Ecto neural progenitor cell (in vitro differentiated cells): ENCODE measurements at regions not wholly inside any gene's neighbourhood (a gene's known extent, or its start where the extent isn't known, plus 50 kb on each side); places are given as distances from the start of the nearest gene placed in this dataset.
"Not testable (repeated sequence)": the region's sequence is repeated elsewhere in the genome, so short reads cannot be mapped to it uniquely, and the experiment has no call there.

Experiments used
- DNase-seq: peaks from one replicate; pipeline ENCODE4 v3.0.0-alpha.2; 2018; ENCODE audit warnings: low spot score

GRCh38 chr7:3138206-3138605 is 94.5 kb upstream of the CARD11 start:
- DNase-seq, result no peak

GRCh38 chr7:3138997-3139396 is 95.3 kb upstream of the CARD11 start:
- no peak for DNase-seq

GRCh38 chr7:3140834-3141233 is 97.2 kb upstream of the CARD11 start:
- no peak for DNase-seq

- no peak for DNase-seq
Observed at GRCh38 chr7:3141326-3141725, 97.7 kb upstream of the CARD11 start.

- no peak for DNase-seq
Observed at GRCh38 chr7:3143869-3144775, 100.5 kb upstream of the CARD11 start.

- DNase-seq, result not testable (repeated sequence)
Observed at GRCh38 chr7:3144776-3145125, 101.1 kb upstream of the CARD11 start.

GRCh38 chr7:3146571-3147226 is 103.0 kb upstream of the CARD11 start:
- no peak for DNase-seq

GRCh38 chr7:3148471-3148870 is 104.8 kb upstream of the CARD11 start:
- not testable (repeated sequence) for DNase-seq

GRCh38 chr7:3149231-3149995 is 105.7 kb upstream of the CARD11 start:
- DNase-seq, result no peak

GRCh38 chr7:3150027-3150426 is 106.4 kb upstream of the CARD11 start:
- no peak for DNase-seq

GRCh38 chr7:3151784-3152183 is 108.1 kb upstream of the CARD11 start:
- no peak for DNase-seq

- DNase-seq, result no peak
Observed at GRCh38 chr7:3152714-3153113, 109.0 kb upstream of the CARD11 start.

GRCh38 chr7:3153118-3153517 is 109.5 kb upstream of the CARD11 start:
- no peak for DNase-seq

- DNase-seq, result no peak
Observed at GRCh38 chr7:3154317-3154716, 110.7 kb upstream of the CARD11 start.

GRCh38 chr7:3154881-3155494 is 111.3 kb upstream of the CARD11 start:
- no peak for DNase-seq

GRCh38 chr7:3156508-3156907 is 112.8 kb upstream of the CARD11 start:
- DNase-seq, result no peak

- DNase-seq, result no peak
Observed at GRCh38 chr7:3157566-3158287, 114.1 kb upstream of the CARD11 start.

GRCh38 chr7:3158341-3158760 is 114.7 kb upstream of the CARD11 start:
- DNase-seq, result no peak

GRCh38 chr7:3159039-3159438 is 115.4 kb upstream of the CARD11 start:
- no peak for DNase-seq

- DNase-seq, result no peak
Observed at GRCh38 chr7:3159445-3159844, 115.8 kb upstream of the CARD11 start.

- not testable (repeated sequence) for DNase-seq
Observed at GRCh38 chr7:3159926-3160325, 116.3 kb upstream of the CARD11 start.

GRCh38 chr7:3162289-3162688 is 118.6 kb upstream of the CARD11 start:
- no peak for DNase-seq
